ENCODE measurements at regions not wholly inside any gene's neighbourhood (a gene's known extent, or its start where the extent isn't known, plus 50 kb on each side); places are given as distances from the start of the nearest gene placed in this dataset.
A peak's percentile ranks its signal among the peaks of the same experiment; 100 is the strongest.

DNA sequence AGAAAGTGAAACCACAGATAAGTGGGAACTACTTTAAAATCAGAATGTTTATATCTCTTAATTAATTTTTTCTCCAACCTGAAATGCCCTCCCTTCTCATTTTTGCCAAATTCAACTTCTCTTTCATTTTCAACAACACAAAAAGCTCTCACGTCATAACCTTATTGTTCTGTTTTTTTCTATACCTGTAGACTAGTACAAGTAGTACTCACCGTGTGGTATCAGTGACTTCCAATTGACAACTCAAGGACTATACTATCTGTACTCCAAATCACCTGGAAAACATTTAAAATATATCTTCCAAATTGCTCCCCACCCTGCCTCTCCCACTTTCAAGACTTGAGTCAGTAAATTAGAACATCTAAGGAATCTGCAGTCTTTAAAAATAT, 72.8 kb upstream of the ZNF280D start:
- no peak for DNase-seq
- peak overlapping the region; percentile 86 for H3K27ac ChIP-seq (ENCODE audit: low read length)

DNA sequence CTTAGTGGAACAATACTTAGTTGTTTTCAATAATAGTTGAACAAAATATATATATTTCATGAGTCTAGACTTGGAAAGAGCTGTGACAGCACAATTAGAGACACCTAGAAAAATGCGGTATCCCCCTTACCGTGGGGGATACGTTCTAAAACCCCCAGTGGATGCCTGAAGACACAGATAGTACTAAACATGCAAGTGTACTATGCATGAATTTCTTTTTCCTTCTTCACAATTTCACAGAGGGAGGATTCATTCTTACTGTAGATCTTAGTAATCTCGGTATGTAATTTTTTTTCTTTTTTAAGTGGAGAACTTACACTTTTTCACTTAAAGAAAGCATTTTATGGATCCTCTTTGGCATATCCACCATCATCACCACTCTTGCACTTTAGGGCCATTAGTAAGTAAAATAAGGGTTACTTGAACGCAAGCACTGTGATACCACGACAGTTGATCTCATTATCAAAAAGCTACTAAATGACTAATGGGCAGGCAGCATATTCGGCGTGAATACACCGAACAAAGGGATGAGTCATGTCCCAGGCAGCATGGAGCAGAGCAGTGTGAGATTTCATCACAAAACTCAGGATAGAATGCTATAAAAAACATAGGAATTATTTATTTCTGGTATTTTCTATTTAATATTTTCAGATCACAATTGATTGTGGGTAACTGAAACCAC, 72.3 kb upstream of the ZNF280D start:
- peak overlapping the region; percentile 60 for H3K4me3 ChIP-seq (ENCODE audit: low read length)
- H3K9me2 ChIP-seq (replicated peaks; ENCODE audit: insufficient read depth, low read length): no peaks in the 10 kb centered on the region
- peak overlapping the region; percentile 74 for H3K4me2 ChIP-seq (ENCODE audit: low read depth, low read length, poor library complexity, severe bottlenecking)
- peaks cover 22% of the 10 kb centered on the region; the same call in 1 of the 2 replicates for H3K9me3 ChIP-seq (ENCODE audit: low read length)
- peak overlapping the region; percentile 83 for H2AFZ ChIP-seq (ENCODE audit: low read length)
- H3K27me3 ChIP-seq (ENCODE audit: low read length): no peaks in the 10 kb centered on the region
- peak overlapping the region; percentile 86 for H3K27ac ChIP-seq (ENCODE audit: low read length)
- no peaks in the 10 kb centered on the region for H4K20me1 ChIP-seq (ENCODE audit: insufficient read depth, low read depth, low read length)
- H3K36me3 ChIP-seq (ENCODE audit: insufficient read depth, low read length): peaks cover 3% of the 10 kb centered on the region; the same call in 1 of the 2 replicates
- H3K79me2 ChIP-seq (ENCODE audit: low read length): no peaks in the 10 kb centered on the region
- DNase-seq: peak; percentile 80
- peak overlapping the region; percentile 58 for H3K9ac ChIP-seq (ENCODE audit: low read length)
- peaks cover 32% of the 10 kb centered on the region for H3K4me1 ChIP-seq (ENCODE audit: low read length)

More for the DNA sequence above, 72.8 kb upstream of the ZNF280D start:
- H3K4me1 ChIP-seq (ENCODE audit: low read length): peaks cover 32% of the 10 kb centered on the region
- H3K9me2 ChIP-seq (replicated peaks; ENCODE audit: insufficient read depth, low read length): no peaks in the 10 kb centered on the region
- H3K36me3 ChIP-seq (ENCODE audit: insufficient read depth, low read length): peaks cover 3% of the 10 kb centered on the region; the same call in 1 of the 2 replicates
- H3K9me3 ChIP-seq (ENCODE audit: low read length): peaks cover 22% of the 10 kb centered on the region; the same call in 1 of the 2 replicates
- H3K4me2 ChIP-seq (ENCODE audit: low read depth, low read length, poor library complexity, severe bottlenecking): peak overlapping the region; percentile 74
- peak overlapping the region; percentile 58 for H3K9ac ChIP-seq (ENCODE audit: low read length)
- H2AFZ ChIP-seq (ENCODE audit: low read length): peak overlapping the region; percentile 83
- H3K79me2 ChIP-seq (ENCODE audit: low read length): no peaks in the 10 kb centered on the region
- H4K20me1 ChIP-seq (ENCODE audit: insufficient read depth, low read depth, low read length): no peaks in the 10 kb centered on the region
- H3K27me3 ChIP-seq (ENCODE audit: low read length): no peaks in the 10 kb centered on the region
- H3K4me3 ChIP-seq (ENCODE audit: low read length): peak overlapping the region; percentile 60

- no peaks in the 10 kb centered on the region for H3K79me2 ChIP-seq (ENCODE audit: low read length)
- peak overlapping the region; percentile 58 for H3K9ac ChIP-seq (ENCODE audit: low read length)
- no peaks in the 10 kb centered on the region for H4K20me1 ChIP-seq (ENCODE audit: insufficient read depth, low read depth, low read length)
- H3K4me3 ChIP-seq (ENCODE audit: low read length): peak overlapping the region; percentile 60
- H3K27me3 ChIP-seq (ENCODE audit: low read length): no peaks in the 10 kb centered on the region
- no peaks in the 10 kb centered on the region for H3K9me2 ChIP-seq (replicated peaks; ENCODE audit: insufficient read depth, low read length)
- peaks cover 3% of the 10 kb centered on the region; the same call in 1 of the 2 replicates for H3K36me3 ChIP-seq (ENCODE audit: insufficient read depth, low read length)
- H2AFZ ChIP-seq (ENCODE audit: low read length): peak overlapping the region; percentile 83
- H3K27ac ChIP-seq (ENCODE audit: low read length): peak overlapping the region; percentile 86
- peaks cover 32% of the 10 kb centered on the region for H3K4me1 ChIP-seq (ENCODE audit: low read length)
- H3K9me3 ChIP-seq (ENCODE audit: low read length): peaks cover 22% of the 10 kb centered on the region; the same call in 1 of the 2 replicates
- H3K4me2 ChIP-seq (ENCODE audit: low read depth, low read length, poor library complexity, severe bottlenecking): peak overlapping the region; percentile 74
- peak; percentile 58 for DNase-seq
These were observed 71.6 kb upstream of the ZNF280D start for GRCh38 chr15:56804938-56805337.

DNA sequence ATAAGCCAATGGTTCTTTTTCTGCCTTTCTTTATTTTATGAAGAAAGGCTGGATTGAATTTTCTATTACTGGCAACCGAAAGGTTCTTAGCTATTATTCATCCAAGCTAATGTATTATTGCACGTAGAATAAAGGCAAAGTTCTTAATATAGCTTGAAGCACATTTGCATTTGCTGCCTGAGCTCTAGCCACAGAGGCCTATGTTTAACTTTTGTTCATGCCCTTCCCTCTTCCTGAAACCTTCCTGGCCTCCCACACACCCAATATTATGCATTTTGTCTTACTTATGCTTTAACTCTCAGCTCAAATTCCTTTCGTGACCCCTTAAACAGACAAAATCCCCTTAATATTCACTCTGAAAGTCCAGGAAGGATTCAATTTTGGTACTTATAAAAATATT, 71.0 kb upstream of the ZNF280D start:
- H4K20me1 ChIP-seq (ENCODE audit: insufficient read depth, low read depth, low read length): no peaks in the 10 kb centered on the region
- peaks cover 3% of the 10 kb centered on the region; the same call in 1 of the 2 replicates for H3K36me3 ChIP-seq (ENCODE audit: insufficient read depth, low read length)
- H2AFZ ChIP-seq (ENCODE audit: low read length): peak overlapping the region; percentile 33
- H3K4me2 ChIP-seq (ENCODE audit: low read depth, low read length, poor library complexity, severe bottlenecking): peak overlapping the region; percentile 74
- peak overlapping the region; percentile 86 for H3K27ac ChIP-seq (ENCODE audit: low read length)
- H3K9ac ChIP-seq (ENCODE audit: low read length): peak overlapping the region; percentile 55
- H3K9me2 ChIP-seq (replicated peaks; ENCODE audit: insufficient read depth, low read length): no peaks in the 10 kb centered on the region
- H3K4me1 ChIP-seq (ENCODE audit: low read length): peaks cover 32% of the 10 kb centered on the region
- peaks cover 17% of the 10 kb centered on the region; the same call in 1 of the 2 replicates for H3K9me3 ChIP-seq (ENCODE audit: low read length)
- H3K79me2 ChIP-seq (ENCODE audit: low read length): no peaks in the 10 kb centered on the region
- H3K27me3 ChIP-seq (ENCODE audit: low read length): no peaks in the 10 kb centered on the region
- H3K4me3 ChIP-seq (ENCODE audit: low read length): peak overlapping the region; percentile 56
- peak; percentile 72 for DNase-seq

DNA sequence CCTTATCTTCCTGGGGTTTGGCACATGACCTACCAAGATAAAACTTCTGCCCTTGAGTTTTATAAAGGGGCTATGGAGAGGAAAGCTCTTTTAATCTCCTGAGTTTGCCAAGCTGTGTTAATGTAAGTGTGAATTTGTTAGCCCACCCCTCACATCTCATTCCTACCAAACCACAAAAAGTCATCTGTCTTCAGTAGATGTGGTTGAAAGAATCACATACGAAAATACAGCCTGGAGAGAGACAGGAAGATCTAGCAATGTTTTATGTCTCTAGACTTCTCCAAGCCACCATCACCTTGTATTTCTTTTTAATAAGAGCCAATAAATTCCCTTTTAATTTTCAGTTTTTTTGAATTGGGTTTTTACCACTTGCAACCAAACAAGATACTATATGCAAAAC, 68.9 kb upstream of the ZNF280D start:
- Histone ChIP-seq H3K9ac (ENCODE audit: low read length) (no peak overlapping the region), H3K36me3 (ENCODE audit: insufficient read depth, low read length) (no peaks in the 10 kb centered on the region; the same call in 1 of the 2 replicates), H3K4me3 (ENCODE audit: low read length) (no peak overlapping the region), H3K27ac (ENCODE audit: low read length) (no peak overlapping the region), H3K4me1 (ENCODE audit: low read length) (peaks cover 32% of the 10 kb centered on the region), H3K9me3 (ENCODE audit: low read length) (no peaks in the 10 kb centered on the region), H3K4me2 (ENCODE audit: low read depth, low read length, poor library complexity, severe bottlenecking) (no peak overlapping the region), H3K27me3 (ENCODE audit: low read length) (no peaks in the 10 kb centered on the region), H3K9me2 (replicated peaks; ENCODE audit: insufficient read depth, low read length) (no peaks in the 10 kb centered on the region), H2AFZ (ENCODE audit: low read length) (no peak overlapping the region), H3K79me2 (ENCODE audit: low read length) (no peaks in the 10 kb centered on the region), H4K20me1 (ENCODE audit: insufficient read depth, low read depth, low read length) (no peaks in the 10 kb centered on the region)
- no peak for DNase-seq

- Histone ChIP-seq H4K20me1 (ENCODE audit: insufficient read depth, low read depth, low read length) (no peaks in the 10 kb centered on the region), H3K4me3 (ENCODE audit: low read length) (no peak overlapping the region), H3K9ac (ENCODE audit: low read length) (no peak overlapping the region), H3K36me3 (ENCODE audit: insufficient read depth, low read length) (no peaks in the 10 kb centered on the region), H3K27ac (ENCODE audit: low read length) (no peak overlapping the region), H3K9me3 (ENCODE audit: low read length) (no peaks in the 10 kb centered on the region), H3K9me2 (replicated peaks; ENCODE audit: insufficient read depth, low read length) (no peaks in the 10 kb centered on the region), H3K4me1 (ENCODE audit: low read length) (peaks cover 5% of the 10 kb centered on the region), H3K79me2 (ENCODE audit: low read length) (no peaks in the 10 kb centered on the region), H3K27me3 (ENCODE audit: low read length) (no peaks in the 10 kb centered on the region), H2AFZ (ENCODE audit: low read length) (no peak overlapping the region), H3K4me2 (ENCODE audit: low read depth, low read length, poor library complexity, severe bottlenecking) (no peak overlapping the region)
- DNase-seq: no peak
These were observed 65.3 kb upstream of the ZNF280D start for GRCh38 chr15:56798639-56799038.

DNA sequence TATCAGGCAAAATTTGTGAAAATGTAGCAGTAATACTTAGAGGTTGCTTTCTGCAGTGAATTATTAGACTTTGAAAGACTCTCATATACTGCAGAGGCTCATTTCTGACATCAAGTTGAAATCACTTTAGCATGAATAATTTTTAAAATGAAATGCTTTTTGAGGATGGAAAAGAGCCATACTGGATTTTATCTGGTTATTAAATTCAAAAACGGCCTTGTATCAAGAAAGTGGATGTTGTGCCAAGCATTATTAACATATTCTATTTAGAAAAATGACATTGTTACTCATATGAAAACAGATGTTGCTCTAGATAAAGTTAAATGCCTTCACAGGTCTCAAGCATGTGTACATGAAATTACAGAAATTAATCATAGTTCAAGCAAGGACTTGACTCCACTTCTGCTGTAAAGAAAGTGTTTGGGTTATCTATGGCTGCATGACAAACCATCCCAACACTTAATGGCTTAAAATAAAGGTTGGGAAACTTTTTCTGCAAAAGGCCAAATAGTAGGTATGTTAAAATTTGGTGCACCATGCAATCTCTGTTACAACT, 64.5 kb upstream of the ZNF280D start:
- H3K9ac ChIP-seq (ENCODE audit: low read length): no peak overlapping the region
- no peak overlapping the region for H3K4me3 ChIP-seq (ENCODE audit: low read length)
- H3K27me3 ChIP-seq (ENCODE audit: low read length): no peaks in the 10 kb centered on the region

GRCh38 chr15:56795502-56795901, 62.2 kb upstream of the ZNF280D start:
- Histone ChIP-seq H3K4me1 (ENCODE audit: low read length) (no peaks in the 10 kb centered on the region), H2AFZ (ENCODE audit: low read length) (peak overlapping the region; percentile 51; the same call in 1 of the 2 replicates), H3K4me2 (ENCODE audit: low read depth, low read length, poor library complexity, severe bottlenecking) (no peak overlapping the region), H3K79me2 (ENCODE audit: low read length) (no peaks in the 10 kb centered on the region), H3K27ac (ENCODE audit: low read length) (no peak overlapping the region), H3K9ac (ENCODE audit: low read length) (no peak overlapping the region), H3K9me2 (replicated peaks; ENCODE audit: insufficient read depth, low read length) (no peaks in the 10 kb centered on the region), H3K9me3 (ENCODE audit: low read length) (no peaks in the 10 kb centered on the region), H3K4me3 (ENCODE audit: low read length) (no peak overlapping the region), H4K20me1 (ENCODE audit: insufficient read depth, low read depth, low read length) (no peaks in the 10 kb centered on the region), H3K27me3 (ENCODE audit: low read length) (no peaks in the 10 kb centered on the region), H3K36me3 (ENCODE audit: insufficient read depth, low read length) (no peaks in the 10 kb centered on the region)
- no peak for DNase-seq

More for the DNA sequence above, 64.5 kb upstream of the ZNF280D start:
- no peaks in the 10 kb centered on the region for H3K79me2 ChIP-seq (ENCODE audit: low read length)
- H3K9me3 ChIP-seq (ENCODE audit: low read length): no peaks in the 10 kb centered on the region
- H3K36me3 ChIP-seq (ENCODE audit: insufficient read depth, low read length): no peaks in the 10 kb centered on the region
- no peak overlapping the region for H3K4me2 ChIP-seq (ENCODE audit: low read depth, low read length, poor library complexity, severe bottlenecking)
- H4K20me1 ChIP-seq (ENCODE audit: insufficient read depth, low read depth, low read length): no peaks in the 10 kb centered on the region
- H3K4me1 ChIP-seq (ENCODE audit: low read length): no peaks in the 10 kb centered on the region
- H2AFZ ChIP-seq (ENCODE audit: low read length): no peak overlapping the region; the same call in 1 of the 2 replicates
- no peaks in the 10 kb centered on the region for H3K9me2 ChIP-seq (replicated peaks; ENCODE audit: insufficient read depth, low read length)
- DNase-seq: no peak
- H3K27ac ChIP-seq (ENCODE audit: low read length): no peak overlapping the region

Measured in Karpas-422 (cell line).